ENCODE measurements at regions not wholly inside any gene's neighbourhood (a gene's known extent, or its start where the extent isn't known, plus 50 kb on each side); places are given as distances from the start of the nearest gene placed in this dataset.

- TF ChIP-seq CTCF (IDR thresholded peaks at IDR 0.05; ENCODE audit: poor library complexity, severe bottlenecking) (no peak), SMC3 (conservative IDR thresholded peaks at IDR 0.05; ENCODE audit: poor library complexity) (no peak), POLR2AphosphoS5 (IDR thresholded peaks at IDR 0.05) (no peak), REST (IDR thresholded peaks at IDR 0.05; ENCODE audit: borderline replicate concordance) (no peak), EP300 (conservative IDR thresholded peaks at IDR 0.05; ENCODE audit: poor library complexity, severe bottlenecking) (no peak)
These were observed 156.3 kb upstream of the TAPT1 start for GRCh38 chr4:16382571-16382970.
